Renal pelvis (tissue), 1 donor: ENCODE measurements at regions not wholly inside any gene's neighbourhood (a gene's known extent, or its start where the extent isn't known, plus 50 kb on each side); places are given as distances from the start of the nearest gene placed in this dataset.

Experiments used
- DNase-seq: peaks from one replicate; pipeline ENCODE4 v3.0.0-alpha.2; 2013

DNA sequence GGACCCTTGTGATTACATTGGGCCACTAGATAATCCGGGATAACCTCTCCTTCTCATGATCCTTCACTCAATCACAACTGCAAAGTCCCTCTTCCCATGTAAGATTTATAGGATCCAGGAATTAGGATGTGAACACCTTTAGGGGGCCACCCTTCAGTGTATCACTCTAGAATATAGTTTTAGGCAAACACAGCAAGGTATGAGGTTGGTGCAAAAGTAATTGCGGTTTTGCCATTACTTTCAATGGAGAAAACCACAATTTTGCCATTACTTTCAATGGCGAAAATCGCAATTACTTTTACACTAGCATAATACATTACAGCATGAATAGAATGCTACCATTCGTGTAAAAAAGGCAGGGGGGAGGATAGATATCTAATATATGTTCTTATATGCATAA, 104.0 kb downstream of the BAMBI start:
- no peak for DNase-seq

DNA sequence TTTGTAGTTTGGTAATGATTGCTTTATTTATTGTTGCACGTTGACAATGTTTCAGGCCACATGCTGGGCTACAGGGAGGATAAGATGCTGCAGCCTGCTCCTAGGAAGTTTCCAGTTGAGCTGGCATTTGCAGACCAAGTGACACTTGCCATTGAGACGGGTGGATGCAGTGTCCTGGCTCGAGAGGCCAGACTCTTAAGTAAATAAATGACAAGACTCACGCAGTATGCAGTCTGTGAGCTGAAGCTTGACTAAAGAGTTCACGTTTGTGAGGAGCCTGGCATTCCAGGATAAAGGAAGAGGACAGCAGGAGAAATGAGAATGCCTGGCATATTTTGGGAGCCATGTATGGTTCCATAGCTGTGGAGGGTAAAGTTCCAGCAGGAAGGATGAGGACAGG, 105.8 kb downstream of the BAMBI start:
- DNase-seq: no peak

DNA sequence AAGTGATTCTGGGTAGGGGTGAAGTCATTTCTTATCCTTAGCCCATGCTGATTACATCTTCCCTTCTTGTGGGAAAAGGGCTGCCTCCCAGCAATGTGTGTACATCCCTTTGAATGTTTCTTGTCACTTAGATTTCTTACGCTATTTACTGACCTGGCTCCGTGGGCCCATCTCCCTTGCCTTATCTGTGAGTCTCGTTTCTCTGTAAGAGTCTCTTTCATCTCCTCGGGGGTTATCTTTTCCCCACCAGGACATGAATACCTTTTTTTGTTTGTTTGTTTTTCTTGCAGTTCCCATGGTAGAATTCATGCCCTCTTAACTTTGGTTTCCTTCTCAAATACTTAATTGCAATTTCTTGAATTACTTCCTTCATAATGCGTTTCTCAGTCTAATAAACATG, 107.7 kb downstream of the BAMBI start:
- DNase-seq: no peak

DNA sequence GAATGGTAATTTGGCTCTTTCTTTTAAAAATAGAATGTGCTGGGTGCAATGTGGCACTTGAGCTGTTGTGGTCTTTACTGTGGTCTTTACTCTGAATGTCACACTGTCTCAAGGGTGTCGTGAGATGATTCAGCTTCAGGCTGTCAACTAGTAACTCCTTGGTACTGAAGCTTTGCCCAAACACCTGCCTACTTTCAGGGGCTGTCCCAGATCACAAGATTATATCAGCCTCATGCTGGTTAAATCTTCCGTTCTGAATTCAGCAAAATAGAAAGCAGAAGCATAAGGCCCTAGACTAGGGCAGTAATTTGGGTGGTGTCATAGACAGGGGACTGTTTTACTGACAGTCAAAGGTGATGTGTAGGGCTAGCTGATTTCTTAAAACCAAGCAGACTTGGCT, 110.9 kb downstream of the BAMBI start:
- DNase-seq: no peak

DNA sequence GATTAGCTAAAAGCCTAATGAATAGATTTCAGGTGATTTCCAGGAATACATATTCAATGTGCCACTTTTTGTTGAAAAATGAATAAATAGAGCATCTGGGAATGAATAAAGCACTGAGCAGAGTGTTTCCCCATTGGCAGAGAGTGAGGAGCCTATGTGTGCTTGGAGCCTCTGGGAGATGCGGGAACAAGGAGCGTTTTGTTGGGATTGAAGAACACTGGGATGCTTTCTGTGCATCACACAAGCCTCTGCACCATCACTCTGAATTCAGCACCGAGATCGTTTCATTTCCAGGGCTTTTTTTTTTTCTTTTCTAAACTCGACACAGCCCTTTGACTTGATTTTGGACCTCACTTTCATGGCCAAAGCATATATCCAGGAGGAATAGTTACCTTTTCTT, 111.4 kb downstream of the BAMBI start:
- no peak for DNase-seq

DNA sequence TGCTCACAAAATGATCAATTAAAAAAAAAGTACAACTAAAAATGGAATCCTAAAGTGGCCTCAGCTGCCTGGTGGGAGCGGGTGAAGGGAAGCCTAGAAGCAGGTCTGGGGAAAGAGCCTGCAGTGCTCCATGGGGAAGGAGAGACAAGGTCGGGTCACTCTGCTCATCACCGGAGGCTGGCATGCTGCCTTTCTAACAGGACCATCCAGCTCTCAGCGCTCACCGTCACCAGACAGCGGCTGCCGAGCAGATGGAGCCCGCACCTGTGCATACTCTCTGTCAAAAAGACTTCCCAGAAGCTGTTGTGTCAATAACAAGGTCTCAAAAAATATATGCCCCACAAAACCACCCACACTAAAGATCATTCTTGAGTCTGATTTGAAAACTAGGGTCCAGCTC, 112.8 kb downstream of the BAMBI start:
- DNase-seq: no peak

DNA sequence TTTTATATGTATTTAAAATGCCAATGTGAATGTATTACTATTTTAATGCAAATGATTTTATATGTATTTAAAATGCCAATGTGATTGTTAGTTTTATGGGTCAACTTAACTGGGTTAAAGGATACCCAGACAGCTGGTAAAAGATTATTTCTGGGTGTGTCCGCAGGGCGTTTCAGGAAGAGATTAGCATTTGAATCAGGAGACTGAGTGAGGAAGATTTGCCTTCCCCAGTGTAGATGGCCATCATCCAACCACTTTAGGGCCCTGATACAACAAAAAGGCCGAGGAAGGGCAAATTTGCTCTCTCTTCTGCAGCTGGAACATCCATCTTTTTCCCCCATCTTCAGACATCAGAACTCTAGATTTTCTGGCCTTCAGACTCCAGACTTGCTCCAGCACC, 116.2 kb downstream of the BAMBI start:
- no peak for DNase-seq

DNA sequence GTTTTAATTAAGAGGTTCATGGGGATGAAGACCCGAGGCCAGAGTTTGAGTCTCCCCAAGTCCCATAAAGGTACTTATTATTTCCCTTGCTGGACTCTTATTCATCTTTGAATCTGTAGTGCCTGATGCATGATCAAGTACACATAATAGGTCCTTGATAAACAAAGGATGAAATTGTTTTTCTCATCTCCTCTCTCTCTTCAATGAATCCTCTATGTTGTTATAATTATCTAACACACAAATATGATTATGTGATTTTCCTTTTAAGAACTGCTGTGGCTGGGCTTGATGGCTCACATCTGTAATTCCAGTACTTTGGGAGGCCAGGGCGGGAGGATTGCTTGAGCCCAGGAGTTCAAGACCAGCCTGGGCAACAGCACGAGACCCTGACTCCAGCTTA, 117.7 kb downstream of the BAMBI start:
- DNase-seq: no peak

DNA sequence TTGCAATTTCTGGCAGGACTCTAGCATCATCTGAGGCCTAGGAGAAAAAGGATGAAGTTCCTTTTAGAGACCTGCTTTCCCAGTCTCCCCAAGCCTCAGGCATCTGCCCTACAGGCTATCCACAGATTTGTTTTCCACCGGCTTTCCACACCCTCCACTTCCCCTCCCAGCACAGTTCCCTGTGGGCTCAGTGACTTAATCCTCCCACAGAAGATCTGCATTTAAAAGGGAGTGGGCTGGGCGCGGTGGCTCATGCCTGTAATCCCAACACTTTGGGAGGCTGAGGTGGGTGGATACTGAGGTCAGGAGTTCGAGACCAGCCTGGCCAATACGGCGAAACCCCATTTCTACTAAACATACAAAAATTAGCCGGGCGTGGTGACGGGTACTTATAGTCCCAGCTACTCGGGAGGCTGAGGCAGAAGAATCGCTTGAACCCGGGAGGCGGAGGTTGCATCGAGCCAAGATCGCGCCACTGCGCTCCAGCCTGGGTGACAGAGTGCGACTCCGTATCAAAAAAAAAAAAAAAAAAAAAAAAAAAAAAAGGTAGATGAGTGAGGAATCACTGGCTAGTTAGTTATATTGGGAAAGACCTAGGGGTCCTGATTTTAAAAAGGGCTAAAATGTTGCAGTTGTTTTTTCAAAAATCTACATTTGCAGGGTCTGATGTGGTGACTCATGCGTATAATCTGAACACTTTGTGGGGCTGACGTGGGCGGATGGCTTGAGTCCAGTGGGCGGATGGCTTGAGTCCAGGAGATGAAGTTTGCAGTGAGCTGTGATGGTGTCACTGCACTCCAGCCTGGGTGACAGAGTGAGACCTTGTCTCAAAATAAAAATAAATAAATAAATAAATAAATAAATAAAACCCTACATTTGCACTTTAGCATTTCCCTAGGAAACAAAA, 119.5 kb downstream of the BAMBI start:
- DNase-seq: no peak

DNA sequence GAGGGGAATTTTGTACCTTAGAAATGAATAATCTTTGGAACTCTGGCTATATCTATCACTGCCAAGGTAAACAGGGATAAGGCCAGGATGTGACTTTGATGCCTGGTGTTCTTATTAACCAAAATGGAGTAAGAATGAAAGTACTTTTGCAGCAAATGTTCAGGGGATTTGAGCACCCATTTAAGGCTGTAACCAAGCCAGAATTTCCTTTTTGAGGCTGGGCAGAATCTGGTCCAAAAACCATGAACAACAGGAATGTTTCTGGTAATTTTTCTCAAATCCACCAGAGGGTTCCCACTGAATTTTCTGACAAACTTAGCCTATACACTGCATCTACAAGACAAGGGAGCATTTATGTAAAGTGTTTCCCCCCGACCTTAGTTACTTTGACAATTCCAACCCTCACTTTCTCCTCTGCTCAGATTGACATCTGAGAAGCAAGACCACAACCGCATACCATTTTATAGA, 120.6 kb downstream of the BAMBI start:
- DNase-seq: no peak

DNA sequence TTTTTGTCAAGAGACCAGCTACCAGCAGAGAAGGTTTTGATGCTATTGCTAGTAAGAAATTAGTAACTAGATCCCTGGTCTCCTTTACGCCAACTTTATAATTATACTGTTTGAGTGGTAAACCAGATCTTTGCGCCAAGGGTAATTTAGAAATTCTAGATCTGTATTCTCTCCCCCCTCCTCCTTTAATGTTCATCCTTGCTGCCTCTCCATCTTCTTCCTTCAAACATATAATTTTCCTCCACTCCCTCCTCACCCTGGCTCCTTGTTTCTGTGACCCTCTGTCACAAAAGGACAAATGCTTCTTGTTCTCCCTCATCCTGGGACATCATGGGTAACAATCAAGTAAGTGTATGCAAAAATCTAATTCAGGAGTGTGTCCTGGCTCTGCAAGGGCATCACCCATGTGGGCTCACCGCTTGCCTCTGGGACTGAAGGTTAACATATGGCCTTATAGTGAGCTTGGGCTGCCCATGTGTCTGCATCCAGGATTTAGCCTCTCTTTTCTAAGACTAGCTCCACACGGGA, 121.2 kb downstream of the BAMBI start:
- DNase-seq: no peak

DNA sequence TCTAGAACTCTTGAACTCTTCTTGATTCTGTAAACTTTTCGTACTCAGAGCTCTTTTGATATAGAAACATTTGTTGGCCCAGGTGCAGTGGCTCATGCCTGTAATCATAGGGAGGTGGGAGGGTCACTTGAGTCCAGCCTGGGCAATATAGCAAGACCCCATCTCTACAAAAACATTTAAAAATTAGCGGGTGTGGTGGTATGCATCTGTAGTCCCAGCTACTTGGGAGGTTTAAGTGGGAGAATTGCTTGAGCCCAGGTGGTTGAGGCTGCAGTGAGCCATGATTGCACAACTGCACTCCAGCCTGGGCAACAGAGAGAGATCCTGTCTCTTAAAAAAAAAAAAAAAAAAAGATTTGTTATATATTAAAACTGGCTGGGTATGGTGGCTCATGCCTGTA, 121.6 kb downstream of the BAMBI start:
- no peak for DNase-seq

DNA sequence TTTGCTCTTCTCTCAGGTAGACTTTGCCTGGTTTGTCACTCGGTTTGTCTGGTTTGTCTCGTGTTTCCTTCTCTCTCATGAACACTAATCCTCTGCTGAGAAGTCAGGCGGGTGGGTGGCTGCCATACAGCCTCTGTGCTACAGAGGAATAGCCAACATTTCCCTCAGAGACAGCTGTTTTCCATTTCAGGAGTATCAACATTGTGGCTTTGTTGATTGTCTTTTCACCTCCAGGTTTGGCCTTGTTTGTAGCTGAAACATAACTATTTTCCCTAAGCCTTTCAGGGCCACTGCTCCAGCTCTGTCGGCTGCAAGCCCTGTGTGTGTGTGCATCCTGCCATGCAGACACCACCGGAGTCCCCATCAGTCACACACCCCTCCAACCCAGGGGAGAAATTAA, 122.8 kb downstream of the BAMBI start:
- DNase-seq: no peak

DNA sequence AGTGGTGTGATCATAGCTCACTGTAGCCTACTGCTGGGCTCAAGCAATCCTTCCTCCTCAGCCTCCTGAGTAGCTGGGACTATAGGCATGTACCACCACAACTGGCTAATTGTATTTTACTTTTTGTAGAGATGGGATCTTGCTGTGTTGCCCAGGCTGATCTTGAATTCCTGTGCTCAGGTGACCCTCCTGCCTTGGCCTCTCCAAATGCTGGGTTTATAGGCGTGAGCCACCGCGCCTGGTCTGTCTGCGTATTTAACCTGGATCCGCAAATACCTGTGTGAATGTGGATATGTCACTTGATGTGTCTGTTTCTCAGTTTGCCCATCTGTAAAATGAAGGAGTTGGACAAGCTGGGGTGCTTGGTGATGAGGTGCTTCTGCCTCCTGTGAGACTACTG, 123.9 kb downstream of the BAMBI start:
- no peak for DNase-seq

DNA sequence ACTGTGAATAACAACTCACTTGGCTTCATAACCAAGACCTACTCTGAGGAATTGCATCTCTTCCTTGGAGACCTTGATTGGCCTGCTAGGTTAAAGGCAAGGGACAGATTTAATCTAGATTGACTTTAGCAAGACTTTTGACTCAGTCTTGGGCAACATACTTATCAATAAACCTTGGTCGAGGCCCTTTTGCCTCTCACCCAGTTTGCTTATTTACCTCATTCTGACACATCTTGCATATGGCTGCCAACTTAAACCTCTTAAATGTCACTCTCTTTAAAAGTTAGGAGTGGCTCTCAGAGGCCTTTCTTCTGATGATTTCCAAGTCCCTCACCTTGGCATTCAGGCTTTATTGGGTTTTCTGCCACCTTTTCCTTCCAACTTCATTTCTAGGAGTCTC, 124.5 kb downstream of the BAMBI start:
- no peak for DNase-seq

DNA sequence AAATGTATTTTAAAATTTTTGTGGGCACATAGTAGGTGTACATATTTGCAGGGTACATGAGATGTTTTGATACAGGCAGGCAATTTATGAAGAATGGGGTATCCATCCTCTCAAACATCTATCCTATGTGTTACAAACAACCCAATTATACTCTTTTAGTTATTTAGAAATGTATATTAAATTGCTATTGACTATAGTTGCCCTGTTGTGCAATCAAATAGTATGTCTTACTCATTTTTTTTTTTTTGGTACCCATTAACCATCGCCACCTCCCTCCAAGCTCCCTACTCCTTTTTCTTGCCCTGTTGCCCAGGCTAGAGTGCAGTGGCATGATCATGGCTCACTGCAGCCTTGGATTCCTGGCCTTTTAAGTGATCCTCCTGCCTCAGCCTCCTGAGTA, 128.1 kb downstream of the BAMBI start:
- DNase-seq: no peak

DNA sequence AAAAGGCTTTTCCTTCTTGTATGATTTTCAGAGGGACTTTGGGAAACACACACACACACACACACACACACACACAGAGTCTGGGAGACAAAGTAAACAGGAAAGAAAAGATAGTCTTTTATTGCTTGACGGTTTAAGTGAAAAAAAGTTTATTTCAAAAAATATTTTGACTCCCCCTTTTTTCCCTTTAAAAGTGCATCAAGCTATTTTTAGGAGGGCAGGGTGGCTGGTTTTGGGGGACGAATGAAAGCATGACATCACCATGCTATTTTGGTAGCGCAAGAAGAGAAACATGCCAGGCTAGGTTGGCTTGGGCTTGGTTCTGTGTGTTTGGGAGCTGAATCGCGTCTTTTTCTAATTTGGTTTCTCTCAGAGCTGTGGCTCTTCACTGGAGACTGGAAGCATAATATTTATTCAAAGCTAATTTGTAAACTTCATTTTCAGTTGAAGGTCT, 129.2 kb downstream of the BAMBI start:
- no peak for DNase-seq

DNA sequence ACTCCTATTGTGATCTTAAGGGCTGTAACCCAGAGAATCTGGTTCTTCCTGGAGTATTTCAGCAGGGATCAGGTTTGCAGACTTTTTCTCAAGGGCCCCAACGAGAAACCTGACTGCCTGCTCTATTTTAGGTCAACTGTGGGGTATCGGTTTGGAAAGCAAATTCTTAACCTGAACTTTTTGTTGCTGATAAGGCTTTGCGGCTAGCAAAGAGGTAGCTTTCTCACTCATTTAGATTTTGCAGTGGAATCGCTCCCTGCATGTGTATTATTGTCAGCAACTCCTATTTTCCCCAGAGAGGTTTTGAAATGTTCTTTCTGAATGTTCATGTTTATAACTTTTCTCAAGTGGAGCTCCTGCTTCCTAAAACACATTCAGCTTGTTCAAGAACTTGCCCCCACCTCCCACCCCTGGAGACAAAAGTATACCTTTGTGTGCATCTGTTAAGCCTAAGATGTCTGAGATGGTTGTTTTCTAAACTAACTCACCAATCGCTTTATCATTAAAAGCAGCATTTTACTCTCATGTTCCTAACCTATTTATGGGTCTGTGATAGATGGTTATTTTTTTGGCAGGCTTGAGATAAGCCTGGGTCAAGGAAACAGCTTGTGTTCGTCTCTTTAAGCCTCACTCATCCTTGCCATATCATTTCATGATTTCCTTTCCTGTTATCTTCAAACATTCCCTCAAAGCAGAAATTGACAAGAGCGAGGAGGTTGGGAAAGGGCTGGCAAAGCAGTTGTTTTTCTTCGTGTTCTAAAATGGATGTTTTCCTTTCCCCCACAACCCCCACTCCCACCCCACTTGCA, 129.8 kb downstream of the BAMBI start:
- DNase-seq: no peak

DNA sequence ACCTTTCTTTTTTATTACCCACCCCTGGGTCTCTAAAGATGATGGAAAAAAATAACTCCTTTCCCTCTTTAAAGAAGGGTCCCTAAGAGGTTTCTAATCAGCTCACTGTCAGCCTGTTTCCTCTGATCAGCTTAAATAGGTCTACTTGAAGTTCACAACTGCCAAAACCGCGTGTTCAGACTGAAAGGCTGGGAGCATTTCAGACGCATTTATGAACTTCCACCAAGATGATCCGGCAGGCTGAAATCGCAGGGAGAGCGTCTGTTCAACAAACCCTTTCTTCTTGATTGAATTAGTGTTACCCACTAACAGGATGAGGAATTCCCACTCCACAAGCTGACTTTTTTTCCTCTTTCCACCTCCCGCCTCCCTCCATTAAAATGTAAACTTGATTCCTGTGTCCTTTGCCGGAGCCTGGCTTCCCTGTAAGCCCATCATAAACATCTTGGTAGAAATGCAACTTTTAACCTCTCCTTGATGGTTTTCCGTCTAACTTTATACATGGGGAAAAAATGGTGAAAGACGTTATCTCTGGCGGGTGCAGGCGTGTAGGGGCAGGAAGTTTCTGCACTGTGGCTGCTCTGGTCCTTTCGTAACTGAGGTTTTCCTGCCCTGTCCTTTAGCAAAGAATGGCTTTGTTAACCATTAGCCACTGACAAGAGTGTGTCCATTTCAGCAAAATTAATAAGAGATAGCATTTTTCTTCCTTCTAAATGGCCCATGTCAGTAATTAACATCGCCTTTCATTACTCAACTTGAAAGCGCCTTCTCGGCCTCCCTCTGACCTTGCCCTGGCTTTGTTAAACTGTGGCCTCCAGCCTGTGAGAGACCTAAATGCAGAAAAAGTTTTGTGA, 130.7 kb downstream of the BAMBI start:
- peak; percentile 66 for DNase-seq

DNA sequence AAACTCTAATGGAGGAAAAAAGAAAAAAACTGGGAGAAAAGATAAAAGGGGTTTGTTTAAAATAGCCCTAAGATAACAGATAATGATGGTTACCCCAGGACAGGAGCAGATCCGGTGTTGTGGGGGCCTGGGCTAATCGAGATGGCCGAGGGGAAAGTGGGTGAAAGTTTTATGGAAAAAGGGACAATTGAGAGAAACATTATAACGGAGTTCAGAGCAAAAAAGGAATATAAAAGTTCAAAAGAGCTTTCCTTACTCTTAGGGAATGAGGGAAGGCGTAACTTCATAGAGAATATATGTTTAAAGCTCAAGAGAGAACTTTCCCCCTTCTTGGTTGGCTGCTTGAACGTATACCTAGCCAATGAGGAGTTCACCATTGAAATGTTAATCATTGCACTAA, 131.4 kb downstream of the BAMBI start:
- no peak for DNase-seq

DNA sequence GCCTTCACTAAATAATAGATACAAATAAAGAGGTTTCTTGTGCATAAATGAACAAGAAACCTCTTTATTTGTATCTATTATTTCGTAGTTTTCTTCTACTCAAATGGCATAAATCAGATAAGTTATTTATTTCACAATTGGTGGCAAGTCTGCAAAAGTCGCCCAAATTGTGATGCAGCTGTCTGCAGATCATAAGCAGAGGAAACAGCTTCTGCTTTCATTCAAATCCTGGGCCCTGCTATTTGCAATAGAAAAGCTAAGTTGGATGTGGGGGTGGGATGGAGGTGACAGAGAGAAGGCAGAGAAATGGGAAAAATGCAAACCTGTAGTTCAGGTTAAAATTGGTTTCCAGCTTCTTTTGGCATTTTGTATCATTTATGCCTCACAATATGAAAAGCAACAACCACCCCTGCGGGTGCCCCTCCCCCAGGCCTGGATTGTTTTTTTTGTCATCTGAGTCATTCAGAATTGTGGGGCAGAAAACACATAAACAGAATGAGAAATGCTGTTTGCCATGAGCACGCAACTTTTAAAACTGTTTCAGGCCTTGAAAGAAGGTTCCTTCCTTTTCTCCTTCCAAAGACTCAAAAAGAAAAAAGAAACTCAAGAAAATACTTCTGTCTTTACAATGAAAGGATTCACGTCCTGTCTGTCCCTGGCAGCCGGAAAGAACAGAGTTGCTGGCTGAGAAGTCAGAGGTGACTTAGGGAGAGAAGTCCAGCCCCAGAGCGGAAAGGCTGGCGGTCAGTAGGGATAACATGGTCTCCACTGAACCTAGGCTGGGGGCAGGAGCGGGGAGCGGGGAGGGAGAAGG, 132.9 kb downstream of the BAMBI start:
- no peak for DNase-seq
